ENCODE measurements at regions not wholly inside any gene's neighbourhood (a gene's known extent, or its start where the extent isn't known, plus 50 kb on each side); places are given as distances from the start of the nearest gene placed in this dataset.
"Not testable (repeated sequence)": the region's sequence is repeated elsewhere in the genome, so short reads cannot be mapped to it uniquely, and the experiment has no call there.

DNA sequence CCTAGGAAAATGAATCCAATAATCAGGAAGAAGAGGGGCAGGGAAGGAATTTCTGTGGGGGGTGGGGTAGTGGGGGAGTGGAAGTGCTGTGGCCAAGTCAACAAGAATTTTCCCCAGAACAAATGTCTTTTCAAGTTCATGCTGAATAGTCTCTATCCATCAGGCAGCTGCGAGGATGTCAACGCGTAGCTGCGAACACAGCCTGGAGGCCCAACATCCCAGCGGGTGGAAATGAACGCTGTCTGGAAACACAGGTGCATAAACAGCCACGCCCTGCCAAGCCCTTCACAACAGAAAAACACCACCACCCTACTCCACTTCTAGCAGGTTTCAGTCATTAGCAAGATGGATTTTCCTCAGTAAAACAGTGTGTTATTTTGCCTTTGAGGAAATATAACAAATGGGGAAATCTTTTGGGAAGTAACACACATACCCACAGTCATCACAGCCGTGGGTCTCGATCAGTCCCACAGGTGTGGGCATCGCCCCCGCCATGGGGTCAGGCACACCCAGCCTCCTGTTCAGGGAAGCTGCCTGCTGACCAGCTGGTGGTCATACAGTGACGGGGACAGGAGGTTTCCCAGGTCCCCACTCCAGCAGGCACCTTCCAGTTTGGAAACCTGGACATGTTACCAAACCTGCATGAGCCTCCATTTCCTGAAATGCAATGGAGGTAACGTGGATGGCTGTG is 112.1 kb upstream of the THBS2 start:
- Histone ChIP-seq H3K27ac (ENCODE audit: low read depth in 2 of 2, low read length in 2 of 2) (no peak overlapping the region), H3K4me3 (ENCODE audit: low read length in 3 of 3) (no peak overlapping the region), H3K27me3 (ENCODE audit: control insufficient read depth, insufficient read depth, low read length) (no peaks in the 10 kb centered on the region), H3K36me3 (ENCODE audit: control insufficient read depth in 2 of 3, insufficient read depth in 3 of 3, low read length in 3 of 3) (no peaks in the 10 kb centered on the region), H3K4me1 (ENCODE audit: control insufficient read depth in 2 of 3, insufficient read depth in 2 of 3, low read depth in 1 of 3, low read length in 3 of 3) (no peaks in the 10 kb centered on the region), H3K9ac (ENCODE audit: low read length in 3 of 3) (no peak overlapping the region), H3K9me3 (ENCODE audit: control insufficient read depth in 2 of 3, insufficient read depth in 1 of 3, low read length in 3 of 3) (no peaks in the 10 kb centered on the region)
- DNase-seq (no peak), FAIRE-seq (no peak)
- TF ChIP-seq, protein P1, sequence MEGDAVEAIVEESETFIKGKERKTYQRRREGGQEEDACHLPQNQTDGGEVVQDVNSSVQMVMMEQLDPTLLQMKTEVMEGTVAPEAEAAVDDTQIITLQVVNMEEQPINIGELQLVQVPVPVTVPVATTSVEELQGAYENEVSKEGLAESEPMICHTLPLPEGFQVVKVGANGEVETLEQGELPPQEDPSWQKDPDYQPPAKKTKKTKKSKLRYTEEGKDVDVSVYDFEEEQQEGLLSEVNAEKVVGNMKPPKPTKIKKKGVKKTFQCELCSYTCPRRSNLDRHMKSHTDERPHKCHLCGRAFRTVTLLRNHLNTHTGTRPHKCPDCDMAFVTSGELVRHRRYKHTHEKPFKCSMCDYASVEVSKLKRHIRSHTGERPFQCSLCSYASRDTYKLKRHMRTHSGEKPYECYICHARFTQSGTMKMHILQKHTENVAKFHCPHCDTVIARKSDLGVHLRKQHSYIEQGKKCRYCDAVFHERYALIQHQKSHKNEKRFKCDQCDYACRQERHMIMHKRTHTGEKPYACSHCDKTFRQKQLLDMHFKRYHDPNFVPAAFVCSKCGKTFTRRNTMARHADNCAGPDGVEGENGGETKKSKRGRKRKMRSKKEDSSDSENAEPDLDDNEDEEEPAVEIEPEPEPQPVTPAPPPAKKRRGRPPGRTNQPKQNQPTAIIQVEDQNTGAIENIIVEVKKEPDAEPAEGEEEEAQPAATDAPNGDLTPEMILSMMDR (IDR thresholded peaks at IDR 0.05; ENCODE audit: borderline replicate concordance, extremely low read depth, insufficient read depth): no peak
- intact Hi-C loops (cut with DNase I): no loop called here

DNA sequence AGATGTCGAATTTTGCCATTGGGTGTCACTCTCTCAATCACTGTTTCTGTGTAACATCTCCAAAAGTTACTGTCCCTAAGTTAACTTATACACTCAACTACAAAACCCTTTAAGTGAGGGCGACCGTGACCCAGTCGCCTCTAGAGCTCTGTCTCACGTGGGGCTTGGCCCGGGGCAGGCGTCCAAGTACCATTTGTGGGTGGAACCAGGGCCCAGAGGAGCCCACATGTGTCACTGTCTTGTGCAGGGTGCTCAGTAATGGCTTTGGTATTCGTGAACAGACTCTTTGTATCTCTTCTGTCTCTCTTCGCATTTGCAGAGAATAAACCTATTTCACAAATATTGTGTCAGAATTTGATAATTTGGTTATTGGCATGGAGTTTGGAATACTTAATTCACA is 109.9 kb upstream of the THBS2 start:
- Histone ChIP-seq H3K9me3 (ENCODE audit: control insufficient read depth in 2 of 3, insufficient read depth in 1 of 3, low read length in 3 of 3) (no peaks in the 10 kb centered on the region), H3K9ac (ENCODE audit: low read length in 3 of 3) (no peak overlapping the region), H3K4me3 (ENCODE audit: low read length in 3 of 3) (no peak overlapping the region), H3K27ac (ENCODE audit: low read depth in 2 of 2, low read length in 2 of 2) (no peak overlapping the region), H3K36me3 (ENCODE audit: control insufficient read depth in 2 of 3, insufficient read depth in 3 of 3, low read length in 3 of 3) (no peaks in the 10 kb centered on the region), H3K4me1 (ENCODE audit: control insufficient read depth in 2 of 3, insufficient read depth in 2 of 3, low read depth in 1 of 3, low read length in 3 of 3) (no peaks in the 10 kb centered on the region), H3K27me3 (ENCODE audit: control insufficient read depth, insufficient read depth, low read length) (no peaks in the 10 kb centered on the region)
- intact Hi-C loops (cut with DNase I): no loop called here
- no peak for DNase-seq
- FAIRE-seq: no peak
- TF ChIP-seq, protein P1 (IDR thresholded peaks at IDR 0.05; ENCODE audit: borderline replicate concordance, extremely low read depth, insufficient read depth): no peak

DNA sequence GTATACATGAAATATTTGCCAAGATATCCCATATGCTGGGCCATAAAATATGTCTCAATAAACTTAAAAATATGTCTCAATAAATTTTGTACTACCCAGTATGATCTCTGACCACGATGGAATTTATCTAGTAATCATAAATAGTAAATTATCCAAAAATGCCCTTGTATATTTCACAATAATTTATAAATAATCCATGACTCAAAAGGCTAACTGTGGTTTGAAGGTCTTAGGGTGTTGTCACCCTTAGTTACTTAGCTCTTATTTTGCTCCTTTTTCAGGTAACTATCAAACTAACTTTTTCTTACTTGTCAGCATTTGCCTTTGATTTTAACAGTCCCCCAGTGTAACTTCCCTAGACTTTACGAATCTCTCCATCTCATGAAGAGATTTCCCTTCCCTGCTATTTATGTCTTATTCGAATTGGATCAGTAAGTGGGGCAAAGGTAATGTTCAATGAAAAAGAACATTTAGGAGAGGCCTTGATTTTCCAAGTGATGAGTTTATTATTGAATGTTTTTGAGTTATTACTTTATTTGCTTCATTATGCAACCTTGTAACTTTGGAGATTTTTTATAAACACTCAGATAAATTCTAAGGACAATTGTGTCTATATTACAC is 109.0 kb upstream of the THBS2 start:
- no peak for DNase-seq
- peak; percentile 66 for FAIRE-seq
- Histone ChIP-seq H3K9ac (ENCODE audit: low read length in 3 of 3) (no peak overlapping the region), H3K27ac (ENCODE audit: low read depth in 2 of 2, low read length in 2 of 2) (no peak overlapping the region), H3K4me1 (ENCODE audit: control insufficient read depth in 2 of 3, insufficient read depth in 2 of 3, low read depth in 1 of 3, low read length in 3 of 3) (no peaks in the 10 kb centered on the region), H3K4me3 (ENCODE audit: low read length in 3 of 3) (no peak overlapping the region), H3K9me3 (ENCODE audit: control insufficient read depth in 2 of 3, insufficient read depth in 1 of 3, low read length in 3 of 3) (no peaks in the 10 kb centered on the region), H3K27me3 (ENCODE audit: control insufficient read depth, insufficient read depth, low read length) (no peaks in the 10 kb centered on the region), H3K36me3 (ENCODE audit: control insufficient read depth in 2 of 3, insufficient read depth in 3 of 3, low read length in 3 of 3) (no peaks in the 10 kb centered on the region)
- intact Hi-C loops (cut with DNase I): no loop called here
- TF ChIP-seq, protein P1 (IDR thresholded peaks at IDR 0.05; ENCODE audit: borderline replicate concordance, extremely low read depth, insufficient read depth): no peak

- FAIRE-seq; H3K4me1 ChIP-seq (ENCODE audit: control insufficient read depth in 2 of 3, insufficient read depth in 2 of 3, low read depth in 1 of 3, low read length in 3 of 3); intact Hi-C loops (cut with DNase I): not testable (repeated sequence)
These were observed 101.4 kb upstream of the THBS2 start for GRCh38 chr6:169355001-169355400.

More at GRCh38 chr6:169355001-169355400, 101.4 kb upstream of the THBS2 start:
- H3K27ac ChIP-seq (ENCODE audit: low read depth in 2 of 2, low read length in 2 of 2); DNase-seq; H3K27me3 ChIP-seq (ENCODE audit: control insufficient read depth, insufficient read depth, low read length); H3K9me3 ChIP-seq (ENCODE audit: control insufficient read depth in 2 of 3, insufficient read depth in 1 of 3, low read length in 3 of 3); H3K36me3 ChIP-seq (ENCODE audit: control insufficient read depth in 2 of 3, insufficient read depth in 3 of 3, low read length in 3 of 3); H3K9ac ChIP-seq (ENCODE audit: low read length in 3 of 3); H3K4me3 ChIP-seq (ENCODE audit: low read length in 3 of 3): not testable (repeated sequence)

All from kidney (tissue), 13 donors.